Progenitor cell of endocrine pancreas (in vitro differentiated cells): ENCODE measurements at regions not wholly inside any gene's neighbourhood (a gene's known extent, or its start where the extent isn't known, plus 50 kb on each side); places are given as distances from the start of the nearest gene placed in this dataset.
A peak's percentile ranks its signal among the peaks of the same experiment; 100 is the strongest.

Source experiments
- DNase-seq: peaks from one replicate; pipeline ENCODE4 v3.0.0; 2021; ENCODE audit warnings: low spot score; ENCODE audit not compliant: unreplicated experiment
- H3K27ac Mint-ChIP-seq: 2 replicates; pipeline ENCODE4 v1.8.0; 2021; ENCODE audit warnings: mild to moderate bottlenecking, moderate library complexity, mixed read lengths
- H3K27me3 Mint-ChIP-seq: 2 replicates; pipeline ENCODE4 v1.8.0; 2021; ENCODE audit warnings: mixed read lengths
- H3K36me3 Mint-ChIP-seq: 2 replicates; pipeline ENCODE4 v1.8.0; 2022; ENCODE audit warnings: mixed read lengths; ENCODE audit not compliant: insufficient read depth
- H3K4me1 Mint-ChIP-seq: 2 replicates; pipeline ENCODE4 v1.8.0; 2021; ENCODE audit warnings: low read depth, mixed read lengths
- H3K4me3 Mint-ChIP-seq: 2 replicates; pipeline ENCODE4 v1.8.0; 2021; ENCODE audit warnings: low read depth, mild to moderate bottlenecking, moderate library complexity, mixed read lengths
- H3K9me3 Mint-ChIP-seq: 2 replicates; pipeline ENCODE4 v1.8.0; 2021; ENCODE audit warnings: low read depth, mixed read lengths
- TF ChIP-seq, protein P1 (sequence below): fragments of 200-600 bp; sonication (generic); IDR thresholded peaks from one replicate; pipeline ENCODE4 v1.5.0; 2021; ENCODE audit warnings: antibody characterized with exemption, mild to moderate bottlenecking; ENCODE audit not compliant: unreplicated experiment

DNA sequence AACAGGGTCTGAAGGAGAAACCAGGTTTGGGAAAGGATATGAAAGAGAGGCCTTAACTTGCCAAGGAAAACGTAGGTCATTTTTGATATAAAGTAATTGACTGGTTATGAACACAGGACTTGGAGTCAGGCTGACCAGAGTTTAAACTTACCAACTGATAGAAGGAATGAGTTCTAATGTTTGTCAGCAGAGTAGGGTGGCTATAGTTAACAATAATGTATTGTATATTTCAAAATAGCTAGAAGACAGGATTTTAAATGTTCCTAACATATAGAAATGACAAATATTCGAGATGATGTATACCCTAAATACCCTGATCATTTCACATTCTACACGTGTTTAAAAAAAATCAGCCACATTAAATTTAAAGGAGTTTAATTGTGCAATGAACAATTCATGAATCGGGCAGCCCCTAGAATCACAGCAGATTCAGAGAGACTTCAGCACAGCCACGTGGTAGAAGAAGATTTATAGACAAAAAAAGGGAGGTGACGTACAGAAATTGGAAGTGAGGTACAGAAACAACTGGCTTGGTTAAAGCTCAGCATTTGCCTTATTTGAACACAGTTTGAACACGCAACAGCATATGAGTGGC lies 52.5 kb upstream of the PLEKHG7 start:
- TF ChIP-seq, protein P1, sequence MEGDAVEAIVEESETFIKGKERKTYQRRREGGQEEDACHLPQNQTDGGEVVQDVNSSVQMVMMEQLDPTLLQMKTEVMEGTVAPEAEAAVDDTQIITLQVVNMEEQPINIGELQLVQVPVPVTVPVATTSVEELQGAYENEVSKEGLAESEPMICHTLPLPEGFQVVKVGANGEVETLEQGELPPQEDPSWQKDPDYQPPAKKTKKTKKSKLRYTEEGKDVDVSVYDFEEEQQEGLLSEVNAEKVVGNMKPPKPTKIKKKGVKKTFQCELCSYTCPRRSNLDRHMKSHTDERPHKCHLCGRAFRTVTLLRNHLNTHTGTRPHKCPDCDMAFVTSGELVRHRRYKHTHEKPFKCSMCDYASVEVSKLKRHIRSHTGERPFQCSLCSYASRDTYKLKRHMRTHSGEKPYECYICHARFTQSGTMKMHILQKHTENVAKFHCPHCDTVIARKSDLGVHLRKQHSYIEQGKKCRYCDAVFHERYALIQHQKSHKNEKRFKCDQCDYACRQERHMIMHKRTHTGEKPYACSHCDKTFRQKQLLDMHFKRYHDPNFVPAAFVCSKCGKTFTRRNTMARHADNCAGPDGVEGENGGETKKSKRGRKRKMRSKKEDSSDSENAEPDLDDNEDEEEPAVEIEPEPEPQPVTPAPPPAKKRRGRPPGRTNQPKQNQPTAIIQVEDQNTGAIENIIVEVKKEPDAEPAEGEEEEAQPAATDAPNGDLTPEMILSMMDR: no peak
- H3K27me3 Mint-ChIP-seq: no peaks in the 10 kb centered on the region
- no peaks in the 10 kb centered on the region for H3K36me3 Mint-ChIP-seq
- no peak overlapping the region for H3K27ac Mint-ChIP-seq
- H3K9me3 Mint-ChIP-seq: no peaks in the 10 kb centered on the region
- H3K4me3 Mint-ChIP-seq: no peak overlapping the region
- H3K4me1 Mint-ChIP-seq: peaks cover 4% of the 10 kb centered on the region
- DNase-seq: no peak

DNA sequence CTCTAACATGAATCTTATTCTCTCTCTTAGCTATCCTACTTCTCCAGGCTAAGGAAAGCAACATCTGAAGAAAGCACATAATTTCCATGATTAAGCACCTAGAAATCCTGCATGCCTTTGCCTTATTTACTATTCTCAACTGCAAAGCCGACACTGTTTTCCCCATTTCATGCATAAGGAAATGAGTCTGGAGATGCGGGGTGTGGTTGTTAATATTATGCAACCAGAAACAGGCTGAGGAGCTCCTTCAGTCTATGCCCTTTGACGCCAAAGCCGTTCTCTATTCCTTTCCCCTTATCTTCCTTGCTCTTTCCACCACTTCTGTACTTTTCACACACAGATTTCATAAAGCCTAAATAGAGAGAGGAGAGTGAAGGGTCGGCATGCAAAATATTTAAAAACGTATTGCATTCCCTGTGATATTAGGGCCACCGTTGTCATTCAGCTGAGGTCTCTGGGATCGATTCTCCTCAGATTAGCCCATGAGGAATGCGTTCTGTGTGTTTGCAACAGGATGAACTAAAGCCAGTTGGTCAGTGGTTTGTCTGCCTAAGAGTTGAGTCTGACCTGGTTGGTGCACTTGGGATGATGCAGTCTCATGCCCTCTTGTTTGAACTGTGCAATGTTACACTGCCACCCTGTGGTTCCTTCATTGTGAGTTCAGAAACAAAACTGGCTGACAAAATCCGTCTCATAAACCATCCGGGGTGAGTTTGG lies 53.1 kb upstream of the PLEKHG7 start:
- H3K4me1 Mint-ChIP-seq: peaks cover 4% of the 10 kb centered on the region
- H3K9me3 Mint-ChIP-seq: no peaks in the 10 kb centered on the region
- H3K27me3 Mint-ChIP-seq: no peaks in the 10 kb centered on the region
- DNase-seq: peak; percentile 44
- H3K27ac Mint-ChIP-seq: no peak overlapping the region
- no peaks in the 10 kb centered on the region for H3K36me3 Mint-ChIP-seq
- TF ChIP-seq, protein P1: peak; percentile 75
- H3K4me3 Mint-ChIP-seq: no peak overlapping the region

DNA sequence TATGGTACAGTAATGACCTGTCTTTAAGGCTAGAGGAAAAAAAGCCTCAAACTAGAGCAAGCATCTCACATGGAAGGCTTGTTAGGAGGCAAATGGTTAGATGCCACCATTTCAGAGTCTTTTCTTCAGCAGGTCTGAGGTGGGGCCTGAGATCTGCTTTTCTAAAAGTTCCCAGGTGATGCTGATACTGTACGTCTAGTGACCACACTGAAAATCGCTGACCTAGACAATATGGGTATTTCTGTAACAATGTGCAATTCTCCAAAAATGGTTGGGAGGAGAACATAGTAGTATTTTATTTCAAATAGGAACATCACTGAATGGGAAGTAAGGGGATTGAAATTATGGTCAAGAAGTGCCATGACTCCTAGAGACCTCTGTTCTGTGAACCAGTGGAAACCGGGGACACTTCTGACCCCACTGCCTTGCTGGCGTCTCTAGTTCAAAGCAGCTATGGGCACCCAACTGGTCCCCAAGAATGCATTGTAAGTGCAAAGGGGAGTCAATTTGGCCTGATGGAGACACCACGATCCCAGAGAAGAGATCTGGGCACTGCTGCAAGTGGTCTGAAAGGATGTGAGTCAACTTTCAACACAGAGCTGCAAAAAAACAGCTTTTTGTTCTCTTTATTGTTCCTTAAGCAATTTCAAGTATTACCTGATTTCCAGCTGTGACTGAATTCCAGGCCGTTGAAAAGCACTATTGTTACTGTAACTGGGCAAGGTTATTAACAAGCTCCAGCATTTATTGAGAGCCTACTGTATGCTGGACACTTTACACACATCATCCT lies 54.4 kb upstream of the PLEKHG7 start:
- no peak overlapping the region for H3K27ac Mint-ChIP-seq
- H3K9me3 Mint-ChIP-seq: no peaks in the 10 kb centered on the region
- no peak overlapping the region for H3K4me3 Mint-ChIP-seq
- no peaks in the 10 kb centered on the region for H3K36me3 Mint-ChIP-seq
- DNase-seq: no peak
- H3K4me1 Mint-ChIP-seq: peaks cover 4% of the 10 kb centered on the region
- TF ChIP-seq, protein P1: no peak
- H3K27me3 Mint-ChIP-seq: no peaks in the 10 kb centered on the region

DNA sequence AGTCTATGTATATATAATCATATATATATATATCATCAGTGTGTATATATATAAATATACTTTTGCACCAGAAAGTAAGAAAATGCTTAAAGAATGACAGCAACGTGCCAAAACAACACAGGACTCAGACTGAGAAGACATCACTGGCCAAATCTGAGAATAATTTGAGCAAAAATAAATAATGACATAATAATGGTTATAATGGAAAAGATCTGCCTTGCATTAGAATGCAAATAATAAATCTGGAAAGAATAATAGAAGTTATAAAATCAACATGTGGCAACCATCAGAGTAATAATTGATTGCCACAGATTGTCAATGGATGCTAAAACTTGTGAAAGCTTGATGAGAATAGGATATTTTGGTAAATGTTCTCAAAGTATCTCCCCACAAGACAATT lies 61.5 kb upstream of the PLEKHG7 start:
- no peak for DNase-seq
- H3K27ac Mint-ChIP-seq: no peak overlapping the region
- no peaks in the 10 kb centered on the region for H3K4me1 Mint-ChIP-seq
- no peaks in the 10 kb centered on the region for H3K27me3 Mint-ChIP-seq
- no peak overlapping the region for H3K4me3 Mint-ChIP-seq
- no peaks in the 10 kb centered on the region for H3K36me3 Mint-ChIP-seq
- TF ChIP-seq, protein P1: no peak
- no peaks in the 10 kb centered on the region for H3K9me3 Mint-ChIP-seq

DNA sequence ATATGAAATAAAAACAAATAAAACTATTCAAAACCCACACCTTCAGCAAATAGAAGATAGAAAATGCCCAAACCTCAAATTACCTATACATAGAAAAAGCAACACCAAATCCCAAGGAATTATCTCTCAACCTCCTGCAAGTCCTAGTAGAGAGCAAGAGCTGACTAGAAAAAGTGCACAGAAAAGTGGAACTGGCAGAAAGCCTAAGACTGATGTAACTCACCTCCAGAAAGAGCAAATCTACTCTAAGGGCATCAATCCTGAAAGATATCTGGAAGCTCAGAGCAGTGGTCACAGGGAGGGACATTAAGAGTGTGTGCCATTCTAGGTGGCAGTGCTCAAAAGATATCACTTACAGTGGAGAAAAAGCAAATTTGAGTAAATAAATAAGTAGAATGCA lies 62.1 kb upstream of the PLEKHG7 start:
- H3K36me3 Mint-ChIP-seq: no peaks in the 10 kb centered on the region
- H3K4me1 Mint-ChIP-seq: no peaks in the 10 kb centered on the region
- H3K27ac Mint-ChIP-seq: no peak overlapping the region
- H3K9me3 Mint-ChIP-seq: no peaks in the 10 kb centered on the region
- H3K27me3 Mint-ChIP-seq: no peaks in the 10 kb centered on the region
- H3K4me3 Mint-ChIP-seq: no peak overlapping the region
- no peak for DNase-seq
- TF ChIP-seq, protein P1: no peak
